A549 (cell line): ENCODE measurements at regions not wholly inside any gene's neighbourhood (a gene's known extent, or its start where the extent isn't known, plus 50 kb on each side); places are given as distances from the start of the nearest gene placed in this dataset.

ENCODE experiments used
- CTCF ChIP-seq: fragments of >200 bp; sonication (Bioruptor Twin); formaldehyde crosslinking; IDR thresholded peaks from 3 replicates; pipeline ENCODE4 v1.5.1; 2016
- E2F6 ChIP-seq: IDR thresholded peaks from 2 replicates; pipeline ENCODE4 v1.6.1; 2012; ENCODE audit warnings: low read depth, borderline replicate concordance
- PBX3 ChIP-seq: IDR thresholded peaks from 2 replicates; pipeline ENCODE4 v1.6.1; 2012
- POLR2A ChIP-seq: IDR thresholded peaks from 2 replicates; pipeline ENCODE4 v1.6.1; 2012; ENCODE audit warnings: mild to moderate bottlenecking, low read length

- TF ChIP-seq POLR2A (no peak), E2F6 (no peak), PBX3 (no peak), CTCF (no peak)
Observed at GRCh38 chr12:94046626-94047410, 101.6 kb upstream of the PLXNC1 start.
